ENCODE measurements at regions not wholly inside any gene's neighbourhood (a gene's known extent, or its start where the extent isn't known, plus 50 kb on each side); places are given as distances from the start of the nearest gene placed in this dataset.

GRCh38 chr2:215697496-215697895 lies 261.6 kb upstream of the FN1 start:
- TF ChIP-seq, protein P1, sequence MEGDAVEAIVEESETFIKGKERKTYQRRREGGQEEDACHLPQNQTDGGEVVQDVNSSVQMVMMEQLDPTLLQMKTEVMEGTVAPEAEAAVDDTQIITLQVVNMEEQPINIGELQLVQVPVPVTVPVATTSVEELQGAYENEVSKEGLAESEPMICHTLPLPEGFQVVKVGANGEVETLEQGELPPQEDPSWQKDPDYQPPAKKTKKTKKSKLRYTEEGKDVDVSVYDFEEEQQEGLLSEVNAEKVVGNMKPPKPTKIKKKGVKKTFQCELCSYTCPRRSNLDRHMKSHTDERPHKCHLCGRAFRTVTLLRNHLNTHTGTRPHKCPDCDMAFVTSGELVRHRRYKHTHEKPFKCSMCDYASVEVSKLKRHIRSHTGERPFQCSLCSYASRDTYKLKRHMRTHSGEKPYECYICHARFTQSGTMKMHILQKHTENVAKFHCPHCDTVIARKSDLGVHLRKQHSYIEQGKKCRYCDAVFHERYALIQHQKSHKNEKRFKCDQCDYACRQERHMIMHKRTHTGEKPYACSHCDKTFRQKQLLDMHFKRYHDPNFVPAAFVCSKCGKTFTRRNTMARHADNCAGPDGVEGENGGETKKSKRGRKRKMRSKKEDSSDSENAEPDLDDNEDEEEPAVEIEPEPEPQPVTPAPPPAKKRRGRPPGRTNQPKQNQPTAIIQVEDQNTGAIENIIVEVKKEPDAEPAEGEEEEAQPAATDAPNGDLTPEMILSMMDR (IDR thresholded peaks at IDR 0.05), result no peak
- TF ChIP-seq EZH2phosphoT487 (IDR thresholded peaks at IDR 0.05; ENCODE audit: borderline replicate concordance, low read depth), result no peak
- no peak for TF ChIP-seq RXRA (IDR thresholded peaks at IDR 0.05; ENCODE audit: borderline replicate concordance, low read depth)
- TF ChIP-seq FOXJ3 (CRISPR knock-in tag; IDR thresholded peaks at IDR 0.05), result no peak
- TF ChIP-seq FOSL2 (IDR thresholded peaks at IDR 0.05; ENCODE audit: borderline replicate concordance, low read depth), result no peak
- TF ChIP-seq, protein P2, sequence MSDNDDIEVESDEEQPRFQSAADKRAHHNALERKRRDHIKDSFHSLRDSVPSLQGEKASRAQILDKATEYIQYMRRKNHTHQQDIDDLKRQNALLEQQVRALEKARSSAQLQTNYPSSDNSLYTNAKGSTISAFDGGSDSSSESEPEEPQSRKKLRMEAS (IDR thresholded peaks at IDR 0.05; ENCODE audit: low read depth), result no peak
- no peak for TF ChIP-seq JUND (IDR thresholded peaks at IDR 0.05)
- TF ChIP-seq TAF1 (IDR thresholded peaks at IDR 0.05; ENCODE audit: borderline replicate concordance, low read depth, low read length), result no peak
- no peak for TF ChIP-seq POLR2AphosphoS5 (IDR thresholded peaks at IDR 0.05; ENCODE audit: low read depth, low read length)
- TF ChIP-seq, protein P3, sequence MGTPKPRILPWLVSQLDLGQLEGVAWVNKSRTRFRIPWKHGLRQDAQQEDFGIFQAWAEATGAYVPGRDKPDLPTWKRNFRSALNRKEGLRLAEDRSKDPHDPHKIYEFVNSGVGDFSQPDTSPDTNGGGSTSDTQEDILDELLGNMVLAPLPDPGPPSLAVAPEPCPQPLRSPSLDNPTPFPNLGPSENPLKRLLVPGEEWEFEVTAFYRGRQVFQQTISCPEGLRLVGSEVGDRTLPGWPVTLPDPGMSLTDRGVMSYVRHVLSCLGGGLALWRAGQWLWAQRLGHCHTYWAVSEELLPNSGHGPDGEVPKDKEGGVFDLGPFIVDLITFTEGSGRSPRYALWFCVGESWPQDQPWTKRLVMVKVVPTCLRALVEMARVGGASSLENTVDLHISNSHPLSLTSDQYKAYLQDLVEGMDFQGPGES (IDR thresholded peaks at IDR 0.05; ENCODE audit: low read depth, low read length), result no peak

Measured in SK-N-SH (cell line).